HG02885 (cell line): ENCODE measurements at regions not wholly inside any gene's neighbourhood (a gene's known extent, or its start where the extent isn't known, plus 50 kb on each side); places are given as distances from the start of the nearest gene placed in this dataset.

Experiments used
- ATAC-seq: cut with Tn5 transposase; IDR thresholded peaks from one replicate; pipeline ENCODE4 v1.9.1; 2021; ENCODE audit warnings: mild to moderate bottlenecking; ENCODE audit not compliant: unreplicated experiment, poor library complexity

GRCh38 chr13:34469196-34469986 lies 472.7 kb upstream of the NBEA start:
- no peak for ATAC-seq

GRCh38 chr13:34474187-34474868 lies 467.7 kb upstream of the NBEA start:
- ATAC-seq = no peak

GRCh38 chr13:34478376-34478775 lies 463.7 kb upstream of the NBEA start:
- ATAC-seq = no peak

- ATAC-seq = no peak
Observed at GRCh38 chr13:34502011-34502410, 440.1 kb upstream of the NBEA start.

GRCh38 chr13:34502621-34503020 lies 439.4 kb upstream of the NBEA start:
- no peak for ATAC-seq

- no peak for ATAC-seq
Observed at GRCh38 chr13:34506796-34507195, 435.3 kb upstream of the NBEA start.

- ATAC-seq = no peak
Observed at GRCh38 chr13:34507630-34508029, 434.4 kb upstream of the NBEA start.

- no peak for ATAC-seq
Observed at GRCh38 chr13:34512817-34513216, 429.3 kb upstream of the NBEA start.

DNA sequence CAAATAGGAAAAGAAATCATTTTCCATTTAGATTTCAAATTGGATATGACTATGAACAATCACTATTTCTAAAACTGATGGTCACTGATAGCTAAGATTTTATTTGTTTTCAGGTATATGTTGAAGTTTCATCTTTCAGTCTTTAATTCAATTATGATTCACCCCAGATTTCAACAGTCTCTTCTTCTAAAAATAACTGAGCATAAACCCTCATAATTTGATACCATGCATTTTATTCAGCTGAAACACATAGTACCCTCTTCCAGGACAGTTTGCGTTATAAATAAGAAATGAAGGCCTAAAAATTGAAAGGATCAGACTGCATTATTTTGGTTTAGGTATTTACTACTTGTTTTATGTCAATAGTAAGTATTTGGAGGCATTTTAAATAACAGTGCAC lies 428.5 kb upstream of the NBEA start:
- ATAC-seq = no peak

- no peak for ATAC-seq
Observed at GRCh38 chr13:34515201-34515600, 426.9 kb upstream of the NBEA start.

GRCh38 chr13:34521171-34521570 lies 420.9 kb upstream of the NBEA start:
- no peak for ATAC-seq

GRCh38 chr13:34522808-34523207 lies 419.3 kb upstream of the NBEA start:
- ATAC-seq = no peak

DNA sequence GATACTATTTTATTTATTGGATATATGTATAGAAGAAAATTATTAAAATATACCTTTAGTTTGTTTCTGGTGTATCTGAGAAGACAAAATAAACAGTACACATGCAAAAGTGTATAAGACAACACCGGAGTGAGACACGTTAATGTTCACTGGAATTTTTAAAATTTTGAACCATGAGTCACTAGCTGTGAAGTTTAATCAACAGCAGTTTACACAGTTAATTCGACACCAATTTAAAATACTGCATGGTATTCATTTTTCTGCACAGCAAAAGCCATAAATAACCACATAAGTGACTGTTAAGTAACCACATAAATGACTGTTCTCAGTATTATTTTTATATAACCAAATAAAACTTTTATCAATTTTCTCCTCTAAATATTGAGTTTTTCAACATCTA lies 418.7 kb upstream of the NBEA start:
- no peak for ATAC-seq

DNA sequence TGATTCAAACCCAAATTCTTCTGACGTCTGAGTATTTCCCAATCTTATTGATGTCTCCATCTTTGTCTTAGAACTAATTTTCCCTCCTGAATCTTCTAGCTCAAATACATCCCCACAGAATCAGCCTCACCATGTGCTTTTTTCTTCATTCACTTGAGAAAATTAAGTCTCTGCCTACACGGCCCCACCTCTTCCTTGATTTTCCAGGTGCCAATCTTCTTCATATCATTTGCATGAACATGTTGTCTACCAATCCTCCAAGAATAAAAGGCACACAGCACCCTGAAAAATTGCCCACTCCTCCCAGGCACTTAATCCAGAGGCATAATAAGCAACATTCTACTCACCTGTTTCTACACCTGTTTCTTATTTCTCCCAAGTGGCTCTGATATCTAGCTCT lies 408.1 kb upstream of the NBEA start:
- ATAC-seq = no peak

DNA sequence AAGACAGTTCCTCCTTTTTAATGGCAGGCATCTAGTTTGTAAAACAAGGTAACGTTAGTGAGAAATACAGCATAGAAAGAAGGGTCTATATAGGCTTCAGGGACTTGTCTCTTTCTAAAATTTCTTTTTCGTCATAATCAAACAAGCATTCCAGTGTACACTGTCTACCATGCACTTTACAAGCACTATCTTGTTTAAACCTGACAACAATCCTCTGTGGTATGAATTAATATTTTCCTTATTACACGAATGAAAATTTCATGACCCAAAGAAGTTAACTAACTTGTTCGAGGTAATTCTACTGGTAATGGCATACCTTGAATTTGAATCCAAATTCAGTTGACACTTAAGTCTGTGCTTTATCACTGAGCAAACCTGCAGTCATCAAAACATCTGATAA lies 399.7 kb upstream of the NBEA start:
- ATAC-seq = no peak

- ATAC-seq = no peak
Observed at GRCh38 chr13:34543836-34544235, 398.2 kb upstream of the NBEA start.

DNA sequence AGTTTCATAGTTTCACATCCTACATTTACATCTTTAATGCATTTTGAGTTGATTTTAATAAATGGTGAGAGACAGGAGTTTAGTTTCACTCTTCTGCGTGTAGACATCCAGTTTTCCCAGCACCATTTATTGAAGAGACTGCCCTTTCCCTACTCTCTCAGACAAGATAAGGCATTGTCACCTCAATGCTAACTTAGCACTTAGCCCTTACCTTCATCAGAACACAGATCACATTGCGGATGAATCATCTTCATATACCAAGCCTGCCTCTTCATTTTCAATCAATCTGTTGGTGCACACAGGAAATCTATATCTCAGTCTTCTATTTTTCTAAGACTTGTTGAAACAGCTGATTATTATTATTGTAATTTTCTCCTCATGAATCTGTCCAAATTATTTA lies 396.6 kb upstream of the NBEA start:
- ATAC-seq = no peak

GRCh38 chr13:34546344-34547250 lies 395.5 kb upstream of the NBEA start:
- ATAC-seq = no peak

- ATAC-seq = no peak
Observed at GRCh38 chr13:34547929-34548328, 394.1 kb upstream of the NBEA start.

GRCh38 chr13:34553376-34553775 lies 388.7 kb upstream of the NBEA start:
- no peak for ATAC-seq

DNA sequence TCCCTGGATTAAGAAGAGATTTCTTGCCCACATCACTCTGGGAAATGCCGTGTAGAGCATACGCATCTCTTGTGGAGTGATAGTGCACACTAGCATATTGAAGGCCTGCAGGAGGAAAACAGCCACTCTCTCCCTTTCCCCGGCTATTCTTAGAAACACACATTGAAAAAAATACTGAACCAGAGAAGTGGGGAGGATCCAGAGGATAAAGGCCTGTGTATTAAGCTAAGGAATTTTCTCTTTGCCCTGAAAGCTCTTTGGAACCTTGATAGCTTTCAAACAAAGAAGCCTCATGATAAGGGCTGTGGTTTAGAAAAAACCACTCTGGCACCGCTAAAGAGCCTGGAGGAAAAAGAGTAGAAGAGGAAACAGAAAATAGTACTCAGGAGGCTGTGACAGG lies 386.1 kb upstream of the NBEA start:
- ATAC-seq = no peak
